Lung (tissue), 11 donors: ENCODE measurements at regions not wholly inside any gene's neighbourhood (a gene's known extent, or its start where the extent isn't known, plus 50 kb on each side); places are given as distances from the start of the nearest gene placed in this dataset.

Experiments used
- ATAC-seq: fragments of 200-7000 bp; cut with Tn5 transposase; one replicate; pipeline ENCODE4 v1.9.1; 2020; ENCODE audit warnings: moderate number of reproducible peaks; ENCODE audit not compliant: insufficient read depth, low FRiP score
- DNase-seq, 3 donors: peaks; one replicate each; pipeline ENCODE4 v3.0.0-alpha.2; 2013 to 2017
- H3K27ac ChIP-seq, 2 donors: one replicate each; pipeline ENCODE4 v1.5.1; 2013; ENCODE audit warnings: mild to moderate bottlenecking in 2 of 2, moderate library complexity in 2 of 2, control low read depth in 1 of 2, inconsistent platforms in 1 of 2, low read depth in 1 of 2, low read length in 1 of 2
- H3K27me3 ChIP-seq, 3 donors: one replicate each; pipeline ENCODE4 v1.5.1; 2013; ENCODE audit warnings: low read length in 2 of 3; ENCODE audit not compliant: control insufficient read depth in 3 of 3, insufficient read depth in 3 of 3
- H3K36me3 ChIP-seq, 4 donors: one replicate each; pipeline ENCODE4 v1.5.1; 2013; ENCODE audit warnings: low read length in 4 of 4, mild to moderate bottlenecking in 1 of 4, moderate library complexity in 1 of 4; ENCODE audit not compliant: control insufficient read depth in 4 of 4, insufficient read depth in 4 of 4
- H3K4me1 ChIP-seq, 5 donors: one replicate each; pipeline ENCODE4 v1.5.1; 2013; ENCODE audit warnings: low read length in 5 of 5, mild to moderate bottlenecking in 2 of 5, moderate library complexity in 1 of 5; ENCODE audit not compliant: control insufficient read depth in 5 of 5, insufficient read depth in 5 of 5
- H3K4me3 ChIP-seq: one replicate; pipeline ENCODE4 v1.5.1; 2013; ENCODE audit warnings: mild to moderate bottlenecking, control low read depth, moderate library complexity
- H3K9ac ChIP-seq, 2 donors: one replicate each; pipeline ENCODE4 v1.5.1; 2013; ENCODE audit warnings: low read length in 2 of 2, control low read depth in 1 of 2; ENCODE audit not compliant: insufficient read depth in 1 of 2
- H3K9me3 ChIP-seq, 4 donors: one replicate each; pipeline ENCODE4 v1.5.1; 2013; ENCODE audit warnings: low read length in 3 of 4, mild to moderate bottlenecking in 1 of 4, moderate library complexity in 1 of 4; ENCODE audit not compliant: control insufficient read depth in 4 of 4, insufficient read depth in 3 of 4
- CTCF ChIP-seq: IDR thresholded peaks from 2 replicates; pipeline ENCODE4 v1.5.1; 2012; ENCODE audit warnings: mild to moderate bottlenecking; ENCODE audit errors: control extremely low read depth, extremely low read depth
- WGBS, 2 donors: extraction: QIAGEN DNeasy Blood & Tissue Kit; methylation state at CpG; one replicate each; pipeline ENCODE4 v1.1.7; 2013; 5-methylcytosine and 5-hydroxymethylcytosine counted together
- donor health status: control.
- donor health status: control.
- donor health status: Bipolar disorder and iron deficiency.
- donor health status: healthy.
- donor health status: DM: yes; HTN: yes; CAD: no.

GRCh38 chr15:70586241-70586640, 177.1 kb downstream of the UACA start:
- Histone ChIP-seq H3K27me3 (peaks cover 0 to 22% (median 0%) of the 10 kb centered on the region in 3 donors), H3K4me3 (no peak overlapping the region), H3K9me3 (peaks cover 0 to 2% (median 0%) of the 10 kb centered on the region in 4 donors), H3K36me3 (no peaks in the 10 kb centered on the region), H3K9ac (no peak overlapping the region), H3K27ac (no peak overlapping the region), H3K4me1 (peaks cover 0 to 7% (median 0%) of the 10 kb centered on the region in 5 donors)
- ATAC-seq (no peak), DNase-seq (no peak)
- TF ChIP-seq CTCF: no peak
- 85% methylated on average over 24 of the region's 24 CpGs for WGBS, 2 donors

GRCh38 chr15:70585707-70586034, 177.7 kb downstream of the UACA start:
- H3K27me3 ChIP-seq: peaks cover 0 to 24% (median 0%) of the 10 kb centered on the region in 3 donors
- ATAC-seq (no peak), DNase-seq (no peak)
- H3K27ac ChIP-seq: no peak overlapping the region
- H3K4me3 ChIP-seq: no peak overlapping the region
- WGBS, 2 donors: 37 to 46% methylated on average over 10 of the region's 10 CpGs
- H3K36me3 ChIP-seq: no peaks in the 10 kb centered on the region
- TF ChIP-seq CTCF: no peak
- peaks cover 0 to 7% (median 0%) of the 10 kb centered on the region in 5 donors for H3K4me1 ChIP-seq
- no peak overlapping the region for H3K9ac ChIP-seq
- H3K9me3 ChIP-seq: peaks cover 0 to 2% (median 0%) of the 10 kb centered on the region in 4 donors

GRCh38 chr15:70584838-70585706, 178.3 kb downstream of the UACA start:
- Histone ChIP-seq H3K9me3 (peaks cover 0 to 2% (median 0%) of the 10 kb centered on the region in 4 donors), H3K27me3 (peaks cover 0 to 24% (median 0%) of the 10 kb centered on the region in 3 donors), H3K4me1 (peaks cover 0 to 7% (median 0%) of the 10 kb centered on the region in 5 donors), H3K9ac (peak overlapping the region in 1 of 2 donors; percentile 25), H3K4me3 (no peak overlapping the region), H3K27ac (no peak overlapping the region), H3K36me3 (no peaks in the 10 kb centered on the region)
- 21 to 26% methylated on average over 42 to 64 of the region's 64 CpGs for WGBS, 2 donors
- no peak for TF ChIP-seq CTCF
- DNase-seq: peak; percentile 40 to 56 (median 54)
- ATAC-seq: no peak
